ENCODE measurements at regions not wholly inside any gene's neighbourhood (a gene's known extent, or its start where the extent isn't known, plus 50 kb on each side); places are given as distances from the start of the nearest gene placed in this dataset.
"Not testable (repeated sequence)": the region's sequence is repeated elsewhere in the genome, so short reads cannot be mapped to it uniquely, and the experiment has no call there.

DNA sequence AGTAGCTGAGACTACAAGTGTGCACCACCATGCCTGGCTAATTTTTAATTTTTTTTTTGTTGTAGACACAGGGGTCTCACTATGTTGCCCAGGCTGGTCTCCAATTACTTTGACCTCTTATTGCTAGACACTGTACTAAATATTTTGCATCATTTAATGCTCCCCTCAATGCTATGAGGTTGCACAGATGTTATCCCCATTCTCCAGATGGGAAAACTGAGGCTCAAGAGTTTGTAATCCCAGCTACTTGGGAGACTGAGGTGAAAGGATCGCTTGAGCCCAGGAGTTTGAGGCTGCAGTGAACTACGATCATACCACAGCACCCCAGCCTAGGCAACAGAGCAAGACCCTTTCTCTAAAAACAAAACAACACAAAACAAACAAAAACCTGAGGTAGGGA, 443.3 kb upstream of the C16orf82 start:
- H3K36me3 ChIP-seq (ENCODE audit: control insufficient read depth, insufficient read depth, low read length): no peaks in the 10 kb centered on the region
- H3K27me3 ChIP-seq (ENCODE audit: control insufficient read depth, insufficient read depth, low read length): no peaks in the 10 kb centered on the region
- no peak overlapping the region for H3K4me2 ChIP-seq (ENCODE audit: extremely low read depth, insufficient read depth, low read length)
- TF ChIP-seq, protein P1, sequence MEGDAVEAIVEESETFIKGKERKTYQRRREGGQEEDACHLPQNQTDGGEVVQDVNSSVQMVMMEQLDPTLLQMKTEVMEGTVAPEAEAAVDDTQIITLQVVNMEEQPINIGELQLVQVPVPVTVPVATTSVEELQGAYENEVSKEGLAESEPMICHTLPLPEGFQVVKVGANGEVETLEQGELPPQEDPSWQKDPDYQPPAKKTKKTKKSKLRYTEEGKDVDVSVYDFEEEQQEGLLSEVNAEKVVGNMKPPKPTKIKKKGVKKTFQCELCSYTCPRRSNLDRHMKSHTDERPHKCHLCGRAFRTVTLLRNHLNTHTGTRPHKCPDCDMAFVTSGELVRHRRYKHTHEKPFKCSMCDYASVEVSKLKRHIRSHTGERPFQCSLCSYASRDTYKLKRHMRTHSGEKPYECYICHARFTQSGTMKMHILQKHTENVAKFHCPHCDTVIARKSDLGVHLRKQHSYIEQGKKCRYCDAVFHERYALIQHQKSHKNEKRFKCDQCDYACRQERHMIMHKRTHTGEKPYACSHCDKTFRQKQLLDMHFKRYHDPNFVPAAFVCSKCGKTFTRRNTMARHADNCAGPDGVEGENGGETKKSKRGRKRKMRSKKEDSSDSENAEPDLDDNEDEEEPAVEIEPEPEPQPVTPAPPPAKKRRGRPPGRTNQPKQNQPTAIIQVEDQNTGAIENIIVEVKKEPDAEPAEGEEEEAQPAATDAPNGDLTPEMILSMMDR (conservative IDR thresholded peaks at IDR 0.05 in 1 of 2, IDR thresholded peaks at IDR 0.05 in 1 of 2; ENCODE audit: low read depth in 1 of 2, low read length in 2 of 2): no peak
- no peak for TF ChIP-seq EZH2 (IDR thresholded peaks at IDR 0.05; ENCODE audit: low read length, missing control alignments)
- H3K4me1 ChIP-seq (ENCODE audit: control insufficient read depth, extremely low read depth, insufficient read depth, low read length): no peaks in the 10 kb centered on the region
- no peak for DNase-seq (ENCODE audit: low read depth in 2 of 2)
- no peaks in the 10 kb centered on the region for H3K9me3 ChIP-seq (ENCODE audit: control insufficient read depth, insufficient read depth, low read depth, low read length)
- H3K4me3 ChIP-seq (replicated peaks in 1 of 4; ENCODE audit: control extremely low read depth in 1 of 4, insufficient read depth in 1 of 4, low read depth in 3 of 4, low read length in 4 of 4): no peak overlapping the region
- H2AFZ ChIP-seq (ENCODE audit: low read length): no peak overlapping the region
- no peak overlapping the region for H3K27ac ChIP-seq (ENCODE audit: insufficient read depth, low read length)
- no peaks in the 10 kb centered on the region for H3K79me2 ChIP-seq (ENCODE audit: control insufficient read depth, insufficient read depth, low read length)
- no peaks in the 10 kb centered on the region for H4K20me1 ChIP-seq (ENCODE audit: control insufficient read depth, extremely low read depth, insufficient read depth, low read length)
- H3K9ac ChIP-seq (ENCODE audit: insufficient read depth, low read length): no peak overlapping the region

DNA sequence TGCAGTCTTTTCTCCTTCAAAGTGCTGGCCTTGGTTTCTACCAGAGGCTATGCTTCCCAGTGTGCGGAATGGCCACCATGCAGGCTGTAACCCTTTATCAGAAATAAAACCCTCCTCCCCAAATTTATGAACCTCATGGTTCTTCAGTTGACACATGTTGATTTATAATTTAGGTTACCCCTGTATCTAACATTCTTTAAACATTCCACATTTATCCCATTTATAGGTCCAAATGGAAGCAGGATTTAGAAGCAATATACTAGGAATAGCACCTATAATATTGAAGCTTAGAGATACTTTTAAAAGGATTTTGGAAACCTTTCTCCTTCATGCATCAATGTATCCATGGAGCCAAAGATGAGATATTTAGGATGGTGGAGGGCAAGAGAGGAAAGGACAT, 438.8 kb upstream of the C16orf82 start:
- no peak overlapping the region for H3K27ac ChIP-seq (ENCODE audit: insufficient read depth, low read length)
- H3K4me2 ChIP-seq (ENCODE audit: extremely low read depth, insufficient read depth, low read length): no peak overlapping the region
- H3K36me3 ChIP-seq (ENCODE audit: control insufficient read depth, insufficient read depth, low read length): no peaks in the 10 kb centered on the region
- H3K27me3 ChIP-seq (ENCODE audit: control insufficient read depth, insufficient read depth, low read length): no peaks in the 10 kb centered on the region
- no peak overlapping the region for H3K9ac ChIP-seq (ENCODE audit: insufficient read depth, low read length)
- no peaks in the 10 kb centered on the region for H3K79me2 ChIP-seq (ENCODE audit: control insufficient read depth, insufficient read depth, low read length)
- TF ChIP-seq, protein P1 (conservative IDR thresholded peaks at IDR 0.05 in 1 of 2, IDR thresholded peaks at IDR 0.05 in 1 of 2; ENCODE audit: low read depth in 1 of 2, low read length in 2 of 2): no peak
- no peak overlapping the region for H3K4me3 ChIP-seq (replicated peaks in 1 of 4; ENCODE audit: control extremely low read depth in 1 of 4, insufficient read depth in 1 of 4, low read depth in 3 of 4, low read length in 4 of 4)
- no peaks in the 10 kb centered on the region for H3K4me1 ChIP-seq (ENCODE audit: control insufficient read depth, extremely low read depth, insufficient read depth, low read length)
- DNase-seq (ENCODE audit: low read depth in 2 of 2): no peak
- no peaks in the 10 kb centered on the region for H3K9me3 ChIP-seq (ENCODE audit: control insufficient read depth, insufficient read depth, low read depth, low read length)
- no peak overlapping the region for H2AFZ ChIP-seq (ENCODE audit: low read length)
- H4K20me1 ChIP-seq (ENCODE audit: control insufficient read depth, extremely low read depth, insufficient read depth, low read length): no peaks in the 10 kb centered on the region

DNA sequence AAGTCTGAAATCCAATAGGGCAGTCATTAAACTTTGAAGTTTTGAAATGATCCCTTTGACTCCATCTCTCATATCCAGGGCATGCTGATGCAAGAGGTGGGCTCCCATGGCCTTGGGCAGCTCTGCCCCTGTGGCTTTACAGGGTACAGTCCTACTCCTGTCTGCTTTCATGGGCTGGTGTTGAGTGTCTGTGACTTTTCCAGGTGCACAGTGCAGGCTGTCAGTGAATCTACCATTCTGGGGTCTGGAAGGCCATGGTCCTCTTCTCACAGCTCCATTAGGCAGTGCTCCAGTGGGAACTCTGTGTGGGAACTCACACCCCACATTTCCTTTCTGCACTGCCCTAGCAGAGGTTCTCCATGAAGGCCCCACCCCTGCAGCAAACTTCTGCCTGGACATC, 435.4 kb upstream of the C16orf82 start:
- H3K27ac ChIP-seq (ENCODE audit: insufficient read depth, low read length); H4K20me1 ChIP-seq (ENCODE audit: control insufficient read depth, extremely low read depth, insufficient read depth, low read length); H3K4me2 ChIP-seq (ENCODE audit: extremely low read depth, insufficient read depth, low read length): not testable (repeated sequence)

More for the DNA sequence above, 435.4 kb upstream of the C16orf82 start:
- not testable (repeated sequence) for DNase-seq (ENCODE audit: low read depth in 2 of 2); H3K4me3 ChIP-seq (replicated peaks in 1 of 4; ENCODE audit: control extremely low read depth in 1 of 4, insufficient read depth in 1 of 4, low read depth in 3 of 4, low read length in 4 of 4); H3K9me3 ChIP-seq (ENCODE audit: control insufficient read depth, insufficient read depth, low read depth, low read length); H2AFZ ChIP-seq (ENCODE audit: low read length); H3K36me3 ChIP-seq (ENCODE audit: control insufficient read depth, insufficient read depth, low read length); H3K4me1 ChIP-seq (ENCODE audit: control insufficient read depth, extremely low read depth, insufficient read depth, low read length); H3K79me2 ChIP-seq (ENCODE audit: control insufficient read depth, insufficient read depth, low read length); H3K27me3 ChIP-seq (ENCODE audit: control insufficient read depth, insufficient read depth, low read length); H3K9ac ChIP-seq (ENCODE audit: insufficient read depth, low read length)

All from fibroblast of lung (primary cell).